Mesodermal cell (in vitro differentiated cells): ENCODE measurements at regions not wholly inside any gene's neighbourhood (a gene's known extent, or its start where the extent isn't known, plus 50 kb on each side); places are given as distances from the start of the nearest gene placed in this dataset.

Experiments
- H3K27ac ChIP-seq: 2 replicates; pipeline ENCODE4 v1.7.0; 2013; ENCODE audit warnings: mild to moderate bottlenecking, low read depth, low read length, moderate library complexity; ENCODE audit not compliant: severe bottlenecking
- H3K36me3 ChIP-seq: 2 replicates; pipeline ENCODE4 v1.7.1; 2013; ENCODE audit warnings: mild to moderate bottlenecking, low read length, moderate library complexity; ENCODE audit not compliant: control insufficient read depth, insufficient read depth
- H3K4me1 ChIP-seq: one replicate; pipeline ENCODE4 v1.7.1; 2013; ENCODE audit warnings: mild to moderate bottlenecking, low read length; ENCODE audit not compliant: insufficient read depth, control insufficient read depth, poor library complexity, severe bottlenecking
- H3K4me3 ChIP-seq: 2 replicates; pipeline ENCODE4 v1.7.0; 2013; ENCODE audit warnings: low read length, control low read depth, mild to moderate bottlenecking; ENCODE audit not compliant: insufficient read depth, poor library complexity, severe bottlenecking; ENCODE audit errors: extremely low read depth
- H3K9me3 ChIP-seq: 2 replicates; pipeline ENCODE4 v1.7.1; 2013; ENCODE audit warnings: mild to moderate bottlenecking, low read length, moderate library complexity; ENCODE audit not compliant: control insufficient read depth
- WGBS, 2 experiments: methylation state at CpG; one replicate each; pipeline ENCODE4 v1.1.5; 2013; ENCODE audit warnings: missing lambda C conversion rate in 2 of 2; ENCODE audit not compliant: insufficient coverage in 2 of 2; 5-methylcytosine and 5-hydroxymethylcytosine counted together

GRCh38 chr2:2547911-2548310 lies 216.8 kb upstream of the MYT1L start:
- Histone ChIP-seq H3K9me3 (no peaks in the 10 kb centered on the region), H3K27ac (no peak overlapping the region), H3K36me3 (no peaks in the 10 kb centered on the region), H3K4me3 (no peak overlapping the region), H3K4me1 (no peaks in the 10 kb centered on the region)
- 82 to 100% methylated on average over 2 of the region's 4 CpGs for WGBS, 2 experiments

GRCh38 chr2:2547451-2547850 lies 216.4 kb upstream of the MYT1L start:
- WGBS, 2 experiments: 80 to 93% methylated on average over 1 to 2 of the region's 3 CpGs
- H3K4me1 ChIP-seq: no peaks in the 10 kb centered on the region
- H3K27ac ChIP-seq: no peak overlapping the region
- H3K9me3 ChIP-seq: no peaks in the 10 kb centered on the region
- H3K4me3 ChIP-seq: no peak overlapping the region
- no peaks in the 10 kb centered on the region for H3K36me3 ChIP-seq

DNA sequence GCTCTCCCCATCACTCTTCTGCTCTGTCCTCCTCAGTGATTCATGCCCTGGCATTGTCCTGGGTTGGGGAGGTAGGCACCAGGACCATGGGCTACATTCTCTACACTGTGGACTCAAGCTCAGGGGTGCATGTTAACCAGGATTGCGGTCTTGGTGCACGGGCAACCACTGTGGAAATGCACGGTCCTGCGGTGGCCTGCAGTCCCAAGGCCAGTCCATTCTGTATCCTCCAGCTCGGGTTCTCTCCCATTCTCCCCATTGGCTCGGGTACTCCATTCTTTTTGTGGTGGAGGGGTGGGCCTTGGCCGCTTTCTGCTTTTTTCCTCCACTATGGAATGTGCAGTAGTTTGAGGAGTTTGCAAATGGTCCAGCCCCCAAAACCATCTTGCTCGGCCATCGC lies 215.0 kb upstream of the MYT1L start:
- Histone ChIP-seq H3K4me3 (no peak overlapping the region), H3K4me1 (no peaks in the 10 kb centered on the region)
- WGBS, 2 experiments: 88 to 100% methylated on average over 4 of the region's 9 CpGs

DNA sequence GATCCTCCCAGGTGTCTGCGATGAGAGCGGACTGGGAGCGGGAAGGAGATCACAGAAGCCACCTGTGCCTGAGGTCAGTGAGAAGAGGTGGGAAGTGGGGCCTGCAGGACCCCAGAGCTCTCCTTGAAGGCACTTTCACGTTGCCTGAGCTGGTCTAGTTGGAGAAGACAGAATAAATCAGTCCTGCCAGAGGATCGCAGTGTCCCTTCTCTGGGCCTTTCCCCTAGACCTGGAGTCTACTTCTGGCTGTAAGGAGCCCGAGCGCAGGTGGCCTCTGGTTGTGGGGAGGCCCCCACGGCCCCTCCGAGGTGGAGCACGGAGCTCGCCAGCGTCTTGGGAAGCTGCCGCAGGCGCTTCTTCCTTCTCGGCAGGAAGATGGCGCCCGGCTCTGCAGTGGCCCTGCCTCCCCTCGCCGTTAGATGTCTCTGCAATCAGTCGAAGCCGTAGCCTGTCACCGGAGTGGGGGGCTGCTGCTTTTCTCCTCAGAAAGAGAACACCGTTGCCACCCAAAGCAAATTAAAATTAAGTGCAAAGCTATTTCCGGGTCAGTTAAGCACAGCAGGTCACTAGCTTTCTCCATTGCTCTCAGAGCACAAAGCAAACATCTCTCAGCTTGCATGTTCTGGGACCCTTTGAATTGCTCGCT lies 212.0 kb upstream of the MYT1L start:
- Histone ChIP-seq H3K36me3 (no peaks in the 10 kb centered on the region), H3K4me3 (no peak overlapping the region), H3K4me1 (no peaks in the 10 kb centered on the region), H3K27ac (no peak overlapping the region), H3K9me3 (no peaks in the 10 kb centered on the region)
- WGBS, 2 experiments: 59 to 63% methylated on average over 15 to 22 of the region's 25 CpGs

More for the DNA sequence above, 215.0 kb upstream of the MYT1L start:
- H3K36me3 ChIP-seq: no peaks in the 10 kb centered on the region
- H3K27ac ChIP-seq: no peak overlapping the region
- H3K9me3 ChIP-seq: no peaks in the 10 kb centered on the region

DNA sequence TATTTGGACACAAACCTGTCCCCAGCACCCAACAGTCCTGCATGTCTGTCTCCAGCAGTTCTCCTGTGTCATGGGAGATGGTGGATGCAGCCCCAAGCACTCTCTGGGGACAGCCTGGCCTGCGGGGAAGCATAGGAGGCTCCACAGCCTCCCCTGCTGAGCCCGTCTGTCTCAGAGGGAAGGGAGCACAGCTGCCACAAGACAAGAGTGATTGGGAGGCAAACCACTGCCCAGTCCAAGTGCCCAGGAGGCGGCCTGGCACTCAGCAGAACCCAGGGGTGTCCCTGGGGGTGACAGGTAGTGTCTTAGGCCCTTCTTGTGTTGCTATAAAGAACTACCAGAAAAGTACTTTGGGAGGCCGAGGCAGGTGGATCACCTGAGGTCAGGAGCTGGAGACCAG lies 211.2 kb upstream of the MYT1L start:
- Histone ChIP-seq H3K9me3 (no peaks in the 10 kb centered on the region), H3K4me3 (no peak overlapping the region), H3K27ac (no peak overlapping the region), H3K4me1 (no peaks in the 10 kb centered on the region), H3K36me3 (no peaks in the 10 kb centered on the region)
- 85 to 88% methylated on average over 2 to 3 of the region's 4 CpGs for WGBS, 2 experiments

DNA sequence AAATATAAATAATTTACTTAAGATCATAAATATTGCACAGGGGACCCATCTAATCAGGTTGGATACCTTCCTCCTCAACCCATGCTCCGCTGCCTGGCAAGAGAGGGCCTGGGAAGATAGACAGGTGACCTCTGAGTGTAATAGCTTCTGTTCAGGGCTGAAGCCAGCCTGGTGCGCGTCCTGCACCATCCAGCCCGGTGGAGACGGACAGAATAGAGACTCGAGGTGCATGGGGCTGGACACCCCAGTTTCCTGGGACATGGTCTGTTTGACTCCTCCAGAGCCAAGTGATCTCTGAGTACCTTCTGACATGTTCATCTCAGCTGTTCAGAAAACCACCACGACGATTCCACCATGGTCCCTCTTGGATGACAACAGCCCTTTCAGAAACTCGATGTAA lies 209.3 kb upstream of the MYT1L start:
- no peak overlapping the region for H3K4me3 ChIP-seq
- no peaks in the 10 kb centered on the region for H3K9me3 ChIP-seq
- WGBS, 2 experiments: 75 to 83% methylated on average over 5 to 6 of the region's 9 CpGs
- H3K27ac ChIP-seq: no peak overlapping the region
- no peaks in the 10 kb centered on the region for H3K4me1 ChIP-seq
- no peaks in the 10 kb centered on the region for H3K36me3 ChIP-seq

DNA sequence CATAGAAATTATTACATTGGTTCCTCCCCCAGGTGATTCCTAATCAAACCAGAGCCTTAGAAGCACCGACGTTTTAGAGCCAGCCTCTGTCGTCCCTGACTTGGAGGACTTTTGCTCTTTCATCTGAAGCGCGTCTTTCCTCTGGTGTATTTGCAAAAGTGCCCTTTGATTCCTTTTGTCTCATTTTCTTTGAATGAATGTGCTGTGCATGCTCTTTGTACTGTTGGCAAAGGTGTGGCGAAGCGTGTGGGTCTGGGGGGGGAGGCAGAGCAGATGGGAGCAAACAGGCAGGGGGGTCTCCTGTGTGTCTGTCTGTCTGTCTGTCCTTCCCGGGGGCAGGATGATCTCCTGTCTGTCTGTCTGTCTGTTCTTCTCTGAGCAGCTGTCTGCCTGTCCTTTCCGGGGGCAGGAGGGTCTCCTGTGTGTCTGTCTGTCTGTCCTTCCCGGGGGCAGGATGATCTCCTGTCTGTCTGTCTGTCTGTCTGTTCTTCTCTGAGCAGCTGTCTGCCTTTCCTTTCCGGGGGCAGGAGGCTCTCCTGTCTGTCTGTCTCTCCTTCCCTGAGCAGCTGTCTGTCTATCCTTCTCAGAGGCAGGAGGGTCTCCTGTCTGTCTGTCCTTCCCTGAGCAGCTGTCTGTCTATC lies 205.5 kb upstream of the MYT1L start:
- 91 to 92% methylated on average over 11 of the region's 11 CpGs for WGBS, 2 experiments
- no peak overlapping the region for H3K27ac ChIP-seq
- H3K36me3 ChIP-seq: no peaks in the 10 kb centered on the region
- no peaks in the 10 kb centered on the region for H3K9me3 ChIP-seq
- H3K4me1 ChIP-seq: no peaks in the 10 kb centered on the region
- no peak overlapping the region for H3K4me3 ChIP-seq

DNA sequence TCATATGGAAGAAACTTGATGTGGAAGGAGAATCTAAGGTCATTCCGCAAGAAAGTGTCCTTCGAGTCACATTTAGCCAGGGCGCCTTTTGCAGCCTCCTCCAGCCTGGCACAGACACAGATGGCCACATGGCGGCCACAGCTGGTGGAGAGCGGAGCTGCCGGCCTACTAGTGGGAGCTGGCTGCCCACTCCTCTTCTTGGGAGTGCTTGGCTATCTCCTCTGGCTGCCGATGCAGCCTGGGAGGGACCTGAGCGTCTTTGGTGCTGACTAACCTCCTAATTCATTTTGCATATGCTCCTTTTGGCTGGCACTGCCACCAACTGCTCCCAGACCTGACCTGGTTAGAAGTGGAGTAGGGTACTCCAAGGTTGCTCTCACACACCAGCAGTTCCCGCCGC lies 199.3 kb upstream of the MYT1L start:
- Histone ChIP-seq H3K4me1 (peaks cover 11% of the 10 kb centered on the region), H3K27ac (no peak overlapping the region), H3K4me3 (no peak overlapping the region), H3K9me3 (no peaks in the 10 kb centered on the region), H3K36me3 (no peaks in the 10 kb centered on the region)
- 92 to 94% methylated on average over 8 to 10 of the region's 10 CpGs for WGBS, 2 experiments

- Histone ChIP-seq H3K4me3 (no peak overlapping the region), H3K36me3 (no peaks in the 10 kb centered on the region), H3K27ac (no peak overlapping the region), H3K9me3 (no peaks in the 10 kb centered on the region), H3K4me1 (peaks cover 11% of the 10 kb centered on the region)
- 88 to 92% methylated on average over 15 of the region's 15 CpGs for WGBS, 2 experiments
These were observed 197.8 kb upstream of the MYT1L start for GRCh38 chr2:2528846-2529245.

DNA sequence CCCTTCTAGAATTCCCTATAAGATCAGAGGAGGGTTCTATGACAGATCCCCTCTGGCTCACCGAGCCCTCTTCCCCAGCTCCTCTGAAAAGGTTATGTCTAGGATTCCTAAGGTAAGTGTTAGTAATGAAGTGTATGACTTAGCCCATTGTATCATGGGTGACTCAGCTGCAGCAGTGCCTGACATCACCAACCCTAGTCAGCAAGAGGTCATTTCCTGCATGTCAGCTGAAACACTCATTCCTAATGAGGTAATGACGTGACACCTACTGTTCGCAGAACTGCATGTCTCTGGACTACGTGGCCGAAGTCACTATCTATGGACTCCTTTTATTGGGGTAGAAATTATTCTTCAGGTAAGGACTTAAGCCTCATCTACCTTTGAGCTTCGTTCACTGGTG lies 196.1 kb upstream of the MYT1L start:
- Histone ChIP-seq H3K27ac (no peak overlapping the region), H3K4me1 (peaks cover 11% of the 10 kb centered on the region), H3K36me3 (no peaks in the 10 kb centered on the region), H3K4me3 (no peak overlapping the region), H3K9me3 (no peaks in the 10 kb centered on the region)
- 89 to 94% methylated on average over 3 to 5 of the region's 6 CpGs for WGBS, 2 experiments

DNA sequence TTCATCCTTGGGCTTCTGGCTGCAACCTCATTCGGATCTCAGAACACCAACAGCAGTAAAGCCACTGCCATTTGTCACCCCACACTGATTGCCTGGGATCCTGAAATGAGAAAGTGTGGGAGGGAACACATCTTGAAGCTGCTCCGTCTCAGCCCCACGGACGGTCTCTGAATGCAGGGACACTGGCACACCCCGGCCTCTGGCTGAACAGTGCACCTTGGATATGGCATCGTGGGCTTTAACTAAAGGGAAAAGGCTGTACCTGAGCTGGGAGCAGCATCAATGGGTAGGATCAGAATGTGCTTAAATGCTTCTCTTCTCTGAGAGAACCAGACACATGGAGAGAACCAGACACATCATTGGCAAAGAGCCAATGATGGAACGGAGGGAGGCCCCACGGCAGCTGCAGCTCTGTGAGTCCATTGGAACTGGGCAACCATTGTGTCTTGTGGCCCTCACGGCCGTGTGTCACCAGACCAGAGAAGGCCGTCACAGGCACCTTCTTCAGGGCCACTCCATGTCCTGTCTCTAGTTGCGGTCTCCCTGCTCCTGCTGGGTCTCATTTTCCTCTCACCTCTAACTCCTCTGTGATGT lies 193.4 kb upstream of the MYT1L start:
- 78 to 87% methylated on average over 10 to 11 of the region's 12 CpGs for WGBS, 2 experiments
- H3K27ac ChIP-seq: no peak overlapping the region
- no peaks in the 10 kb centered on the region for H3K36me3 ChIP-seq
- no peaks in the 10 kb centered on the region for H3K9me3 ChIP-seq
- H3K4me3 ChIP-seq: no peak overlapping the region
- H3K4me1 ChIP-seq: peaks cover 11% of the 10 kb centered on the region
